ENCODE measurements at regions not wholly inside any gene's neighbourhood (a gene's known extent, or its start where the extent isn't known, plus 50 kb on each side); places are given as distances from the start of the nearest gene placed in this dataset.
"Not testable (repeated sequence)": the region's sequence is repeated elsewhere in the genome, so short reads cannot be mapped to it uniquely, and the experiment has no call there.

DNA sequence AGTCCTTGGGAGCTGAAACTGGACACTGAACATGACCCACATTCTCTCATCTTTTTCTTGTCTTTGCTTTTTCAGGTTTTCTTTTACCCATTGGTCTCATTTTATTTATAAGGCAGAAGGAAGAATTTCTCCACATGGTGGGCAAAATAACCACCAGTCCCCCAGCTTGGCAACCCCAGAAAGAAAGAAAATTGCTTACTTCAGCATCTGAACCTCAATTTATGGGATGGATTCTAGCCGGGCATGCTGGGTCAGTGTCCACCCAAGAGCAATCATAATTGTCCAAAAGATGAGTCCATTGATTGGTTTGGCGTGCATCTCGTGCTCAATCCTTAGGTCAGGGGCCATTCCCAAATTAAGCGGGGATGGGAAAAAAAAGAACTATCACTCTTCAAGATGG lies 163.7 kb downstream of the TMEM114 start:
- intact Hi-C loops (cut with micrococcal nuclease): no loop called here
- Mint-ChIP-seq H3K36me3 (ENCODE audit: low read depth) (no peaks in the 10 kb centered on the region), H3K27me3 (ENCODE audit: insufficient read depth) (no peaks in the 10 kb centered on the region), H3K4me3 (no peak overlapping the region), H3K9me3 (peaks cover 12% of the 10 kb centered on the region), H3K27ac (no peak overlapping the region), H3K4me1 (ENCODE audit: low read depth) (no peaks in the 10 kb centered on the region)
- DNase-seq (ENCODE audit: low spot score): no peak

- intact Hi-C loops (cut with micrococcal nuclease): no loop called here
- H3K4me3 Mint-ChIP-seq: no peak overlapping the region
- no peak for DNase-seq (ENCODE audit: low spot score)
- no peaks in the 10 kb centered on the region for H3K27me3 Mint-ChIP-seq (ENCODE audit: insufficient read depth)
- H3K4me1 Mint-ChIP-seq (ENCODE audit: low read depth): no peaks in the 10 kb centered on the region
- H3K27ac Mint-ChIP-seq: no peak overlapping the region
- peaks cover 11% of the 10 kb centered on the region for H3K9me3 Mint-ChIP-seq
- H3K36me3 Mint-ChIP-seq (ENCODE audit: low read depth): no peaks in the 10 kb centered on the region
Observed at GRCh38 chr16:8417145-8417544, 173.2 kb downstream of the TMEM114 start.

GRCh38 chr16:8408855-8409567 lies 181.3 kb downstream of the TMEM114 start:
- Mint-ChIP-seq H3K27me3 (ENCODE audit: insufficient read depth) (no peaks in the 10 kb centered on the region), H3K4me3 (no peak overlapping the region), H3K9me3 (peaks cover 8% of the 10 kb centered on the region), H3K36me3 (ENCODE audit: low read depth) (no peaks in the 10 kb centered on the region), H3K4me1 (ENCODE audit: low read depth) (no peaks in the 10 kb centered on the region), H3K27ac (no peak overlapping the region)
- intact Hi-C loops (cut with micrococcal nuclease): no loop called here
- DNase-seq (ENCODE audit: low spot score): no peak

DNA sequence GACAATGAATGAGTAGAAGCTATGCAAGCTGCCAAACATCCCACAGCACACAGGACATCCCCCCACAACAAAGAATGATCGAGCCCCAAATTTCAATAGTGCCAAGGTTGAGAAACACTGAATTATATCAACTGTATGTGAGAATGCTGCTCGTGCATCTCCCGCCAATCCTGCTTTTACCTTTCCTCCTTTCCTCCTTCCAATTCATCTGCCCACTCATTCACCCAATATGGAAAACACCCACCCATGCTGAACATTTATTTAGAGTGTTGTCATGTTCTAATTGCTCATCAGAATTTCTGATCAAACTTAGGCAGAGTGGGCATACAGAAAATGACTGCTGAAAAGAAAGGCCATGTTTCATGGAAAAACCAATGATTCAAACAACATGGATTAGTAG lies 183.0 kb downstream of the TMEM114 start:
- no peaks in the 10 kb centered on the region for H3K36me3 Mint-ChIP-seq (ENCODE audit: low read depth)

GRCh38 chr16:8403978-8404749 lies 186.1 kb downstream of the TMEM114 start:
- Mint-ChIP-seq H3K4me1 (ENCODE audit: low read depth) (no peaks in the 10 kb centered on the region), H3K9me3 (no peaks in the 10 kb centered on the region), H3K27ac (no peak overlapping the region), H3K4me3 (no peak overlapping the region), H3K36me3 (ENCODE audit: low read depth) (no peaks in the 10 kb centered on the region), H3K27me3 (ENCODE audit: insufficient read depth) (no peaks in the 10 kb centered on the region)
- no peak for DNase-seq (ENCODE audit: low spot score)
- intact Hi-C loops (cut with micrococcal nuclease): no loop called here

More for the DNA sequence above, 183.0 kb downstream of the TMEM114 start:
- intact Hi-C loops (cut with micrococcal nuclease): no loop called here
- no peaks in the 10 kb centered on the region for H3K4me1 Mint-ChIP-seq (ENCODE audit: low read depth)
- H3K4me3 Mint-ChIP-seq: no peak overlapping the region
- no peaks in the 10 kb centered on the region for H3K27me3 Mint-ChIP-seq (ENCODE audit: insufficient read depth)
- H3K27ac Mint-ChIP-seq: no peak overlapping the region
- no peak for DNase-seq (ENCODE audit: low spot score)
- peaks cover 4% of the 10 kb centered on the region for H3K9me3 Mint-ChIP-seq

- DNase-seq (ENCODE audit: low spot score): no peak
- Mint-ChIP-seq H3K36me3 (ENCODE audit: low read depth) (no peaks in the 10 kb centered on the region), H3K4me1 (ENCODE audit: low read depth) (no peaks in the 10 kb centered on the region), H3K4me3 (no peak overlapping the region), H3K27ac (no peak overlapping the region), H3K27me3 (ENCODE audit: insufficient read depth) (no peaks in the 10 kb centered on the region), H3K9me3 (no peaks in the 10 kb centered on the region)
- intact Hi-C loops (cut with micrococcal nuclease): no loop called here
Observed at GRCh38 chr16:8402981-8403843, 187.1 kb downstream of the TMEM114 start.

DNA sequence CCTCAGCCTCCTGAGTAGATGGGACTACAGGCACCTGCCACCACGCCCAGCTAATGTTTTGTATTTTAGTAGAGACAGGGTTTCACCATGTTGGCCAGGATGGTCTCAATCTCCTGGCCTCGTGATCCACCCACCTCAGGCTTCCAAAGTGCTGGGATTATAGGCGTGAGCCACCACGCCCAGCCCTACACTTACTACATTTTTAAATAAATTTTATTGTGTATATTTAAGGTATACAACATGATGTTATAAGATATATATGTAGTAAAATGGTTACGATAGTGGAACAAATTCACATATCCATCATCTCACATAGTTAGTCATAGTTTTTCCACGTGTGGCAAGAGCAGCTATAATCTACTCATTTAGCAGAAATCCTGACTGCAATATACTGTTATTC lies 189.6 kb downstream of the TMEM114 start:
- H3K9me3 Mint-ChIP-seq; H3K4me3 Mint-ChIP-seq; H3K27ac Mint-ChIP-seq; H3K4me1 Mint-ChIP-seq (ENCODE audit: low read depth); H3K27me3 Mint-ChIP-seq (ENCODE audit: insufficient read depth); H3K36me3 Mint-ChIP-seq (ENCODE audit: low read depth); DNase-seq (ENCODE audit: low spot score); intact Hi-C loops (cut with micrococcal nuclease): not testable (repeated sequence)

GRCh38 chr16:8398548-8398947 lies 191.8 kb downstream of the TMEM114 start:
- no peak overlapping the region for H3K4me3 Mint-ChIP-seq
- no peaks in the 10 kb centered on the region for H3K4me1 Mint-ChIP-seq (ENCODE audit: low read depth)
- H3K27me3 Mint-ChIP-seq (ENCODE audit: insufficient read depth): no peaks in the 10 kb centered on the region
- no peak overlapping the region for H3K27ac Mint-ChIP-seq
- peaks cover 9% of the 10 kb centered on the region for H3K9me3 Mint-ChIP-seq
- no peak for DNase-seq (ENCODE audit: low spot score)
- intact Hi-C loops (cut with micrococcal nuclease): no loop called here
- H3K36me3 Mint-ChIP-seq (ENCODE audit: low read depth): no peaks in the 10 kb centered on the region

- Mint-ChIP-seq H3K27ac (no peak overlapping the region), H3K4me3 (no peak overlapping the region), H3K27me3 (ENCODE audit: insufficient read depth) (no peaks in the 10 kb centered on the region), H3K9me3 (peaks cover 9% of the 10 kb centered on the region), H3K4me1 (ENCODE audit: low read depth) (no peaks in the 10 kb centered on the region), H3K36me3 (ENCODE audit: low read depth) (no peaks in the 10 kb centered on the region)
- no peak for DNase-seq (ENCODE audit: low spot score)
- intact Hi-C loops (cut with micrococcal nuclease): no loop called here
Observed at GRCh38 chr16:8397223-8397622, 193.1 kb downstream of the TMEM114 start.

GRCh38 chr16:8396463-8396862 lies 193.8 kb downstream of the TMEM114 start:
- peaks cover 9% of the 10 kb centered on the region for H3K9me3 Mint-ChIP-seq
- no peak for DNase-seq (ENCODE audit: low spot score)
- H3K27ac Mint-ChIP-seq: no peak overlapping the region
- intact Hi-C loops (cut with micrococcal nuclease): no loop called here
- no peaks in the 10 kb centered on the region for H3K36me3 Mint-ChIP-seq (ENCODE audit: low read depth)
- no peaks in the 10 kb centered on the region for H3K27me3 Mint-ChIP-seq (ENCODE audit: insufficient read depth)
- no peak overlapping the region for H3K4me3 Mint-ChIP-seq
- H3K4me1 Mint-ChIP-seq (ENCODE audit: low read depth): no peaks in the 10 kb centered on the region

DNA sequence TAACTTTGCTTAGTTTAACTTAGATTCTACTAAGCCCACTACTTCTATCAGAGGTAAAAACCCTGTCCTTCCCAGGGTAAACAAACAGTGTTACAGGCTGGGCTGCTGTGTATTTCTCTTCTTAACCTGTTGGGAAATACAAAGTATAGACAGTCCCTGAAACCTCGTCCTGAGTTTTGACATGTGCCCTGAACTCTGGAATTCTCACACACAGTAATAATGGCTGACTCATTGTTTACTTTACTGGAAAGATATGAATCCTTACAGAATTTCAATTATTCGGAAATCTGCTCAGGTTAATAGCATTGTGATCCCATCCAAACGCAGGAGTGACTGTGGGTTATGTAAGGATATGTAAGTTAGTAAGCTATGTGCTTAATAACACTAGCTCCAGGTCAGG lies 199.1 kb downstream of the TMEM114 start:
- no peaks in the 10 kb centered on the region for H3K27me3 Mint-ChIP-seq (ENCODE audit: insufficient read depth)
- H3K36me3 Mint-ChIP-seq (ENCODE audit: low read depth): no peaks in the 10 kb centered on the region
- H3K4me3 Mint-ChIP-seq: no peak overlapping the region
- no peak overlapping the region for H3K27ac Mint-ChIP-seq
- intact Hi-C loops (cut with micrococcal nuclease): no loop called here
- peaks cover 6% of the 10 kb centered on the region for H3K9me3 Mint-ChIP-seq
- DNase-seq (ENCODE audit: low spot score): no peak
- no peaks in the 10 kb centered on the region for H3K4me1 Mint-ChIP-seq (ENCODE audit: low read depth)

- intact Hi-C loops (cut with micrococcal nuclease): no loop called here
- H3K36me3 Mint-ChIP-seq (ENCODE audit: low read depth): no peaks in the 10 kb centered on the region
- DNase-seq (ENCODE audit: low spot score): no peak
- peaks cover 5% of the 10 kb centered on the region for H3K9me3 Mint-ChIP-seq
- H3K27ac Mint-ChIP-seq: no peak overlapping the region
- no peak overlapping the region for H3K4me3 Mint-ChIP-seq
- no peaks in the 10 kb centered on the region for H3K4me1 Mint-ChIP-seq (ENCODE audit: low read depth)
- H3K27me3 Mint-ChIP-seq (ENCODE audit: insufficient read depth): no peaks in the 10 kb centered on the region
Observed at GRCh38 chr16:8388684-8389083, 201.6 kb downstream of the TMEM114 start.

DNA sequence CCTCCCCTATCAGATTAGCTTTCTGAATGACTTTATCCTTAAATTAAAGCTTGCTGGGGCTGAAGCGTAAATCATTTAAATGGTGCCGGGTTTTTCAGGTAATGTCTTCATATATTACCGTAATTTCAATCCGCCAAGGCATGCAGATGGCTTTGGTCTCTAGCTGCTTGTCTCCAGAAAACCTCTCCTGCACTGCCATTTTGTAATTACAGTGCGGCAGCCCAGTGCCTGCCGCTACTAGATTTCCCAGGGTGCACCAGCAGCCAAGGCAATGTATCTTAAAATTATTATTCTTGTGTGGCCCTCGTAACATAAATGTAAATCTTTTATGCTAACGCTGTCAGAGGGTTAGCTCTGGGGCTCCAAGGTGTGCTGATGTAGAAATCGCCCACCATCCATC lies 208.5 kb downstream of the TMEM114 start:
- H3K36me3 Mint-ChIP-seq (ENCODE audit: low read depth): no peaks in the 10 kb centered on the region
- no peak for DNase-seq (ENCODE audit: low spot score)
- H3K4me3 Mint-ChIP-seq: no peak overlapping the region
- peaks cover 12% of the 10 kb centered on the region for H3K9me3 Mint-ChIP-seq
- no peaks in the 10 kb centered on the region for H3K27me3 Mint-ChIP-seq (ENCODE audit: insufficient read depth)
- intact Hi-C loops (cut with micrococcal nuclease): no loop called here
- no peaks in the 10 kb centered on the region for H3K4me1 Mint-ChIP-seq (ENCODE audit: low read depth)
- no peak overlapping the region for H3K27ac Mint-ChIP-seq
